Activated T-cell treated with anti-CD3 and anti-CD28 coated beads, Interleukin-2, amount 50 U/mL, for 72 hours (primary cell): ENCODE measurements at regions not wholly inside any gene's neighbourhood (a gene's known extent, or its start where the extent isn't known, plus 50 kb on each side); places are given as distances from the start of the nearest gene placed in this dataset.

Experiments used
- ATAC-seq, 2 donors: fragments of 150-1000 bp; cut with Tn5 transposase; replicated peaks in 1 of 2; 2 replicates each; pipeline ENCODE4 v1.10.0; 2021; ENCODE audit warnings: moderate library complexity in 2 of 2, mild to moderate bottlenecking in 1 of 2
- DNase-seq, 2 donors: peaks; one replicate each; pipeline ENCODE4 v3.0.0; 2021 to 2022; ENCODE audit warnings: mixed read lengths in 1 of 2
- H3K27ac Mint-ChIP-seq: one replicate; pipeline ENCODE4 v1.8.0; 2022; ENCODE audit warnings: mild to moderate bottlenecking, moderate library complexity, mixed read lengths
- H3K27me3 Mint-ChIP-seq: one replicate; pipeline ENCODE4 v1.8.0; 2022; ENCODE audit warnings: low read depth, mixed read lengths
- H3K36me3 Mint-ChIP-seq, 2 donors: one replicate each; pipeline ENCODE4 v1.8.0; 2022; ENCODE audit warnings: mixed read lengths in 2 of 2, mild to moderate bottlenecking in 1 of 2; ENCODE audit not compliant: insufficient read depth in 2 of 2
- H3K4me1 Mint-ChIP-seq: one replicate; pipeline ENCODE4 v1.8.0; 2022; ENCODE audit warnings: low read depth, mixed read lengths
- H3K4me3 Mint-ChIP-seq, 2 donors: one replicate each; pipeline ENCODE4 v1.8.0; 2022; ENCODE audit warnings: mild to moderate bottlenecking in 2 of 2, mixed read lengths in 2 of 2, moderate library complexity in 2 of 2
- H3K9me3 Mint-ChIP-seq, 2 donors: one replicate each; pipeline ENCODE4 v1.8.0; 2022; ENCODE audit warnings: mixed read lengths in 2 of 2

GRCh38 chr10:42984761-42985325 is 92.0 kb upstream of the RET start:
- no peaks in the 10 kb centered on the region for H3K9me3 Mint-ChIP-seq
- no peak for ATAC-seq
- peaks cover 9% of the 10 kb centered on the region for H3K4me1 Mint-ChIP-seq
- no peak for DNase-seq
- no peaks in the 10 kb centered on the region for H3K27me3 Mint-ChIP-seq
- H3K36me3 Mint-ChIP-seq: no peaks in the 10 kb centered on the region
- no peak overlapping the region for H3K4me3 Mint-ChIP-seq
- H3K27ac Mint-ChIP-seq: no peak overlapping the region

DNA sequence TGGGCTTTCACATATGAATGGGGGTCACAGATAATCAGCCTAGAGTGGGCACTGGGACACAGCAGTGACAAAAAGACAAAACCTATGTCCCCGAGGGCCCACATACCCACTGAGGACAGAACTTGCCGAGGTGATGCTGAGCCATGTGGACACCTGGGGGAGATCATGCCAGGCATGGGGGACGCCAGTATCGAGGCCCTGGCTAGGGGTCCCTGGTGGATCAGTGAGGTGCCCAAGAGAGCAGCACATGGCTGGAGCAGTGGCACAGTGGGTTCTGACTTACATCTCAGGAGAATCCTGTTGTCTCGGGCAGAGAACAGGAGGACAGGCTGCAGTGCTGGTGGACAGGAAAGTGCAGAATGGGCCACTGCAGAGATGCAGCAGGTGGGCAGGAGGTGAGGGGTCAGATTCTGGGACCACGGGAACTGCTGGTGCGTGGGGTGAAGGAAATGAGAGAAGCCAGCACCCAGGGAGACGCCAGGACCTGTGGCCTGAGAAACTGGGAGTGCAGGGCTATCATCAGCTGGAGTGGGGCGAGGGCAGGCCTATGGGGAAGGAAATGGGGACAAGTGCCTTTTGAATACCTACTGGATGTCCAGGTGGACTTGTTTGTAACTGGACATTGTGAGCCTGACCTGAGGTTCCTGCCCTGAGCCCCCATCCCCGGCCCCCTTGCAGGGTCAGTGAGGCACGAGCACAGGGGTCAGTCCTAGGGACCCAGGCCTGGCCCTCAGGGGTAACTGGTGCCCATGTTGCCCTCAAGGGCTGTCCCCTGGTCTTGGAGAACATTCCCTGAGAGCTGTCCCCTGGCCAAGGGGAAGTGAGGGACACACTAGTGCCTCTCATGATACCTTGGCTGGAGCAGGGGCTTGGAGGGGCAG is 91.2 kb upstream of the RET start:
- Mint-ChIP-seq H3K4me3 (no peak overlapping the region), H3K4me1 (peaks cover 9% of the 10 kb centered on the region), H3K27me3 (no peaks in the 10 kb centered on the region), H3K9me3 (no peaks in the 10 kb centered on the region), H3K27ac (no peak overlapping the region), H3K36me3 (no peaks in the 10 kb centered on the region)
- DNase-seq (no peak), ATAC-seq (no peak)

DNA sequence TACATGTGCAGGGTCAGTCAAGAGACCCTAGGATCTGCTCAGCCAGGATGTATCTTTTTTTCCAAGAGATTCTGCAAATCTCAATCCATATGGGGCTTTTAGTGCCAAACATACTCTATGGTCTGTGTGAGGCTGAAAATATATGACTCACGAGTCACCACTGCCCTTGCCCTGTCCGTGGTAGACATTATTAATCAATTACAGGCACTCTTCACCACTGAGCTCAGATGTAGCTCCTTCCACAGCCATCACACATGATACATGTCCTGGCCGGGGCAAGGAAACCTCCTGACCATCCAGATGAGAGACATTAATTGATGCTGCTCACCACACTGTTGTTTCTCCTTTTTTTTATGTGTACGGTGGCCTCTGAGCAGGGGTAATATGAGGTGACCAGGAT is 90.2 kb upstream of the RET start:
- Mint-ChIP-seq H3K9me3 (no peaks in the 10 kb centered on the region), H3K36me3 (no peaks in the 10 kb centered on the region), H3K4me3 (no peak overlapping the region), H3K4me1 (peaks cover 9% of the 10 kb centered on the region), H3K27ac (no peak overlapping the region), H3K27me3 (no peaks in the 10 kb centered on the region)
- DNase-seq (no peak), ATAC-seq (no peak)

DNA sequence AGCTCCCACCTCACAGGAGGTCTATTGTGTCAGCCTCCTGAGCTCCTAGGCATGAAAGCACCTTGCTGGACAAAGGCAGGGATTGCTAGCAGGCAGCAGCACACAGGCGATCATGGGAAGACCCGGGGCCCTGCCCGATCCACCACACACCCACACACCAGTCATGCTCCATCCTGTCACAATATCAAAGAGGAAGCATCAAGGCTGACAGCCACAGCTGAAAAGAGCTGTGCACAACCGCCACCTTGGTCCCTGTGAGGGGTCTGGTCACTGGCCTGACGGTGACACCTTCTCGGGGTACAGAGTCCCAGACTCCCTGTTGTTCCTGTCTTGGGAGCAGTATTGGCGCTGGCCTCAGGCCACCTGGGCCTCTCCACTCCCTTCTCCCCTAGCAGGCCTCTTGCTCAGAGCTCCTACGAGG is 89.7 kb upstream of the RET start:
- Mint-ChIP-seq H3K9me3 (no peaks in the 10 kb centered on the region), H3K27ac (no peak overlapping the region), H3K36me3 (no peaks in the 10 kb centered on the region), H3K27me3 (no peaks in the 10 kb centered on the region), H3K4me3 (no peak overlapping the region), H3K4me1 (peaks cover 9% of the 10 kb centered on the region)
- no peak for DNase-seq
- no peak for ATAC-seq

GRCh38 chr10:42987575-42987974 is 89.3 kb upstream of the RET start:
- ATAC-seq: no peak
- DNase-seq: no peak
- H3K27ac Mint-ChIP-seq: no peak overlapping the region
- no peaks in the 10 kb centered on the region for H3K27me3 Mint-ChIP-seq
- H3K4me3 Mint-ChIP-seq: no peak overlapping the region
- H3K36me3 Mint-ChIP-seq: no peaks in the 10 kb centered on the region
- peaks cover 9% of the 10 kb centered on the region for H3K4me1 Mint-ChIP-seq
- no peaks in the 10 kb centered on the region for H3K9me3 Mint-ChIP-seq

GRCh38 chr10:42988069-42988468 is 88.8 kb upstream of the RET start:
- H3K4me3 Mint-ChIP-seq: no peak overlapping the region
- no peaks in the 10 kb centered on the region for H3K9me3 Mint-ChIP-seq
- H3K27me3 Mint-ChIP-seq: no peaks in the 10 kb centered on the region
- H3K27ac Mint-ChIP-seq: no peak overlapping the region
- DNase-seq (no peak), ATAC-seq (no peak)
- peaks cover 9% of the 10 kb centered on the region for H3K4me1 Mint-ChIP-seq
- H3K36me3 Mint-ChIP-seq: no peaks in the 10 kb centered on the region

DNA sequence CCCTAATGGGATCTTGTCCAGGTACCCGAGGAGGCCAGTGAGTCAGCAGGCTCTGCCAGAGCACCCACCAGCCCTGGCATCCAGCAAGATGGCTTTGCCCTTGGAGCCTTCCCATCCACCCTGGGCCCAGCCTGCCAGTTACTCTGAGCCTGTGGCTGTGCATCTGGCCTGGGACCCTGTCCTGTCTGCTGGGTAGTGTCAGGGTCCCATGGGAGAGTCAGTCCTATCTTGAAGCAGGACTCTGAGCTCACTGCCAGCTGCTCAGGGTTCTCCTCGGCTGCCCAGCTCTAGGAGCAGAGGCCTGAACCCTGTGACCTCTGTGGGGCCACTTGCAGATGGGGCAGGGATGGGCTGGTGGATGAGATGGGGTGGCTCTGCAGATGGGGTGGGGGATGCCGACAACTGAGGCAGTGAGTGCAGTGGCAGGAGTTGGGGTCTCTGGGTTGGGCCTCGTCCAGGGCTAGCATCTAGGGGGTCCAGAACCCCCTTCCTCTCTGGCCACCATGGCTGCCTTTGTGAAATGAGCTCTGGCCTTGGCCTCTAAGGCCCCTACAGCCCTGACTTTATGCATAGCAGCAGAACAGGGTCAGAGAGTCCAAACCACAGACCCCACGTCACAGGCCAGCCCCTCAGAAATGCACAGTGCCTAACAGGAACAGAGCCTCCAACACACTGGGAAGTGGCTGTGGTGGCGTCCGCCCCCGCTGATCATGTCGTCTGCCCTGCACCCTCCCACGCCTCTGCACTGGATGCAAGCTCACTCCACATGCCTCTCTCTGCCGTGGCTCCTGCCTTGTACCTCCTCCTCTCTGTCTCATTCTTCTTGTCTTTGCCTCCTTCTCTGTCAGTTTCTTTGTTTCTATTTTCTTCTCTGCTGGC is 88.1 kb upstream of the RET start:
- no peaks in the 10 kb centered on the region for H3K9me3 Mint-ChIP-seq
- peak; percentile 35 to 37 for ATAC-seq
- H3K4me3 Mint-ChIP-seq: no peak overlapping the region
- no peaks in the 10 kb centered on the region for H3K27me3 Mint-ChIP-seq
- no peaks in the 10 kb centered on the region for H3K36me3 Mint-ChIP-seq
- peaks cover 9% of the 10 kb centered on the region for H3K4me1 Mint-ChIP-seq
- DNase-seq: peak in 1 of 2 donors; percentile 12
- H3K27ac Mint-ChIP-seq: no peak overlapping the region

- Mint-ChIP-seq H3K27me3 (no peaks in the 10 kb centered on the region), H3K9me3 (no peaks in the 10 kb centered on the region), H3K27ac (no peak overlapping the region), H3K36me3 (no peaks in the 10 kb centered on the region), H3K4me1 (peaks cover 9% of the 10 kb centered on the region), H3K4me3 (no peak overlapping the region)
- DNase-seq (no peak), ATAC-seq (no peak)
Measured at GRCh38 chr10:42989481-42989921, 87.4 kb upstream of the RET start.

DNA sequence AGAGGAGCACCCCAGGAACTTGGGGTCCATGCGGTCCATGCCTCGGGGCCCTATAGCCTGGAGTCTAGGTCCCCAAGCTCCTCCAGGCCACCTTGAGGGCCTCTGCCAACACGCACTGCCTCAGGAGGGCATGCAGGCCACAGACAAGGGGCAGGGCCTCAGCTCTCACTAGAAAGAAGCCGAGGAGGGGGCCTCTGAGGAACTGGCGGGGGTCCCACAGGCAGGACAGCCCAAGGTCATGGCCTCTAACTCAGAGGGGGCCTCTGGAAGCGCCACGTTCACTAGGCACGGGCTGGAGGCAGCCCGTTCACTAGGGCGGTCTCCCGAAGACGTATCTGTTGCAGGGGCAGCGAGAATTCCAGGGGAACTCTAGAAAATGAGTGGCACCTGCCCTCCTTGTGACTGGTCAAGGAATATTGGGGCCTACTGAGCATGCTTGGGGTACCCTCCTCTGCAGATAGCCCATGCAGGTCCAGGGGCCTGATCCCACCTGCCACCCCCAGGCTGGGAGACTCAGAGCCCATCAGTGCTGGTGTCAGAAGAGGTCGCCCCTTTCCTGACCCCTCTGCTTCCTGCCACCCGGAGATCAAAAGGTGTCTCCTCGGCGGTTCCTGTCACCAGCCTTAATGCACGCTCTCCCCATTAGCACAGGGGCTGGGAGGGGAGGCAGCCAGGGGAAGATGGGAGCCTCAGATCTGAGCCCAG is 86.7 kb upstream of the RET start:
- no peaks in the 10 kb centered on the region for H3K27me3 Mint-ChIP-seq
- no peak for ATAC-seq
- H3K4me3 Mint-ChIP-seq: no peak overlapping the region
- H3K36me3 Mint-ChIP-seq: no peaks in the 10 kb centered on the region
- H3K9me3 Mint-ChIP-seq: no peaks in the 10 kb centered on the region
- peaks cover 9% of the 10 kb centered on the region for H3K4me1 Mint-ChIP-seq
- no peak for DNase-seq
- no peak overlapping the region for H3K27ac Mint-ChIP-seq

- DNase-seq: no peak
- no peaks in the 10 kb centered on the region for H3K27me3 Mint-ChIP-seq
- no peaks in the 10 kb centered on the region for H3K36me3 Mint-ChIP-seq
- no peak overlapping the region for H3K4me3 Mint-ChIP-seq
- H3K4me1 Mint-ChIP-seq: peaks cover 9% of the 10 kb centered on the region
- no peak for ATAC-seq
- no peak overlapping the region for H3K27ac Mint-ChIP-seq
- H3K9me3 Mint-ChIP-seq: no peaks in the 10 kb centered on the region
Measured at GRCh38 chr10:42990721-42991441, 86.0 kb upstream of the RET start.

- Mint-ChIP-seq H3K27ac (no peak overlapping the region), H3K36me3 (no peaks in the 10 kb centered on the region), H3K9me3 (no peaks in the 10 kb centered on the region), H3K4me1 (peaks cover 9% of the 10 kb centered on the region), H3K4me3 (no peak overlapping the region), H3K27me3 (no peaks in the 10 kb centered on the region)
- ATAC-seq (no peak), DNase-seq (no peak)
Measured at GRCh38 chr10:42991442-42992098, 85.3 kb upstream of the RET start.
